Stimulated activated CD4-positive, alpha-beta T cell treated with anti-CD3 and anti-CD28 coated beads, Interleukin-12 subunit alpha, Interleukin-12 subunit beta, amount 100 ng/mL, for 4 hours (primary cell): ENCODE measurements at regions not wholly inside any gene's neighbourhood (a gene's known extent, or its start where the extent isn't known, plus 50 kb on each side); places are given as distances from the start of the nearest gene placed in this dataset.
"Not testable (repeated sequence)": the region's sequence is repeated elsewhere in the genome, so short reads cannot be mapped to it uniquely, and the experiment has no call there.

Experiments used
- DNase-seq: peaks from one replicate; pipeline ENCODE4 v3.0.0-alpha.2; 2020

GRCh38 chr1:22336696-22337545 is 114.7 kb upstream of the ZBTB40 start:
- DNase-seq = not testable (repeated sequence)

GRCh38 chr1:22338071-22338765 is 113.4 kb upstream of the ZBTB40 start:
- DNase-seq = no peak

DNA sequence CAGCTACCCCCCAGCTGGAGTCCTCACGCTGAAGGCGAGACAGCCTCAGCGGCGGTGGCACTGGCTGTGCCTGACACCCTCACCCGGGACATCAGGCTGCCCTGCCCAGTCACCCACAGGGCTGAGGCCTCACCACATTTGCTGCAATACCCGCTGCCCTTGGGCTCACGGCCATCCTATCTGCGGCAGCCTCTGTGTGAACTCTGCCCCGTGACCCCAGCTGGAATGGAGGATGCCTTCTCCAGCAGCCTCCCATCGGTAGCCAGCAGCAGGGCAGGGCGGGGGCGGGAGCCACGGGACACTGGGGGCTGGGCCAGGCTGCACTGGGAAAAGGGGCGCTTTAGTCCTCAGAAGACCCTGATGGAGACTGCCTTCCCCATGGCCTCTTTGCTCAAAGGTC is 112.4 kb upstream of the ZBTB40 start:
- DNase-seq = no peak

GRCh38 chr1:22340066-22340465 is 111.6 kb upstream of the ZBTB40 start:
- no peak for DNase-seq

DNA sequence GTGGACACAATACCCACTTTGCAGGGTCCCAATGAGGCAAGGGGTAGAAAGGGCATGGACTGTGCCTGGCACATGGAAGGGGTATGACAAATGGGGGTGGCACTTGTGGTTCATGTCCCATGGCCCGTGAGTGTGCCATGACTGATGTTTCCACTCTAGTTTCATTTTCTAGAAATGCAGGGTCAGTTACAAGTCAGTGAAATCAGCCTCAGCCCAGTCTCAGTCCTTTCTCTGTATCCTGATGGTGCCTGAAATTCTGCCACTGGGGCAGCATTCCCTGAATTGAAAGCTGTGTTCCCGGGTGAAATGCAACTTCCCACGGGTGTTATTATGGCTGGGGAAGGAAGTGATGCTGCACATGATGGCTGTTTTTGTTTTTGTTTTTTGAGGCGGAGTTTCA is 110.8 kb upstream of the ZBTB40 start:
- DNase-seq = no peak

DNA sequence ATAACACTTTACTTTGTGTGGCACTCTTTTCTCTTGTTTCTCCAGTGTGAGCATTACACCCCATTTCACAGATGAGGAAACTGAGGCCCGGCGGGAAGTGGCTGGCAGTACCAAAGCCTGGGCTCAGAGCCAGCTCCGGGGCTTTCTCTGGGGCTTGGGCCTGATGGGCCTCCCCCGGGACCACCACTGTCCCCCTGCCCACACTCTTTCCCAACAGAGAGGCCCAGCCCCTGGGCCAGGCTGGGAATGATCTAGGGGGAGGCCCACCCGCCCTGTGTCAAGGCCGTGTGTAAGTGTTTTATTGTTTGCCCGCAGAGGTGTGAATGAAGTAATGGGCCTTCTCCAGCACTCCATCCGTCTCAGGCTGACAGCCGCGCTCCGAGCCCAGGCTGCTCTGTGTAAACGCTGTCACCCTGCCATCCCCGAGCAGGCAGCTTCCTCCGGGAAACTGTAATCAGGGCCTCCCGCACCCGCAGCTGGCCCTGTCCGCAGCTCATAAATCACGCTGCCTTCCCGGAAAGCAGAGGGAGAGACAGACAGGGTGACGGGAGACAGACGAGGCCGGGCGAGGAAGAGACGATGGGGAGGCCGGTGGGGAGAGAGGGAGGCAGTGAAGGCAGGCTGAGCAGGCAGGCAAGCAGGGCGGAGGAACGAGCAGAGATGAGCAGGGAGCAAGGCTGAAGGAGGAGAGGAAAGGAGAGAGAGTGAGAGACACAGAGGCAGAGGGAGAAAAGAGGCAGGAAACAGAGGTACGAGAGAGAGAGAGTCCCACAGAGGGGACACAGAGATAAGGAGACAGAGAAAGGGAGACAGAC is 109.7 kb upstream of the ZBTB40 start:
- DNase-seq = no peak

DNA sequence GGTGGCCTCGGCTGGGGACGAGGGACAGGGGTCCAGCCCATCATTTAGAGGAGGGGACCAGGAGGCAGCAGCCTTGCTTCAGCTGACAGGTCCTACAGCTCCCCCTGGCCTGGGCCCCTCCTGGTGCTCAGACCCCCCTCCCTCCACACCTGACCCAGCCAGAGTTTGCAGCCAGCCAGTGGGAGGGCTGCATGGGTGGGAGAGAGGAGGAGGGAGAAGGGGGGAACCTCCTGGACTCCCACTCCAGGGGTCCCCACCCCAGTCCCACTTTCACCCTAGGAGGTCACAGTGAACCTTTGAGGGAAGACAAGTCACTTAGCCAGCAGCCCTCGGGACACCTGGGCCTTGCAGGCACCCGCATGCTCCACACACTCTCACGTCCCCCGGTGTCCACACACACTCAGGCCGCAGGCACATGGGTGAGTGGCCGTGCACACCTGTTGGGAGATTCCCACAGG is 108.9 kb upstream of the ZBTB40 start:
- no peak for DNase-seq

GRCh38 chr1:22343456-22344328 is 108.0 kb upstream of the ZBTB40 start:
- no peak for DNase-seq

DNA sequence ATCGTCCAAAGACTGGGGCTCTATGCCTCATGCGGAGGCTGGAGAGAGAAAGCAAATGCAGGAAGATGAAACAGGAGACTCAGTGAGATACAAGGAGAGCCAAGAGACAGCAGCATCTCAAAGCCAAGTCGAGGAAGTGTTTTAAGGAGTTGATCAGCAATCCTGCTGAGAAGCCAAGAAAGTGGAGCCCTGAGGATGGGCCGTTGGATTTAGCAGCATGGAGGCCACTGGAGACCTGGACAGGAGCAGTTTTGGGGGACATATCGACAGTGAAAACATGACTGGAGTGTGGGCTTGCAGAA is 107.4 kb upstream of the ZBTB40 start:
- DNase-seq = no peak

DNA sequence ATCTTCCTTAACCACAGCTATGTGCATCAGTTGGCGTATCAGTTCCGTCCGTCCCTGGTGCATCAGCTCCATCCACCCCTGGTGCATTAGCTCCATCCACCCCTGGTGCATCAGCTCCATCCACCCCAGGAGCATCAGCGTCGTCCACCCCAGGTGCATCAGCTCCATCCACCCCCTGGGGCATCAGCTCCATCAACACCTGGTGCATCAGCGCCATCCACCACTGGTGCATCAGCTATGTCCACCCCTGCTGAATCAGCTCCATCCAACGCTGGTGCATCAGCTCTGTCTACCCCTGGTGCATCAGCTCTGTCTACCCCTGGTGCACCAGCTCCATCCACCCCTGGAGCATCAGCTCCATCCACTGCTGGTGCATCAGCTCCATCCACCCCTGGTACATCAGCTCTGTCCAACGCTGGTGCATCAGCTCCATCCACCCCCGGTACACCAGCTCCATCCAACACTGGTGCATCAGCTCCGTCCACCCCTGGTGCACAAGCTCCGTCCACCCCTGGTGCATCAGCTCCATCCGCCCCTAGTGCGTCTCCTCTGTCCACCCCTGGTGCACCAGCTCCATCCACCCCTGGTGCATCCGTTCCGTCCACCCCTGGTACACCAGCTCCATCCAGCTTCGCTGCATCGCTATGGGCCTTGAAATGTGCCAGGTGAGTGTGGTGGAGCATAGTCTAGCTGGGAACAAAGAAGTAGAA is 106.6 kb upstream of the ZBTB40 start:
- no peak for DNase-seq

DNA sequence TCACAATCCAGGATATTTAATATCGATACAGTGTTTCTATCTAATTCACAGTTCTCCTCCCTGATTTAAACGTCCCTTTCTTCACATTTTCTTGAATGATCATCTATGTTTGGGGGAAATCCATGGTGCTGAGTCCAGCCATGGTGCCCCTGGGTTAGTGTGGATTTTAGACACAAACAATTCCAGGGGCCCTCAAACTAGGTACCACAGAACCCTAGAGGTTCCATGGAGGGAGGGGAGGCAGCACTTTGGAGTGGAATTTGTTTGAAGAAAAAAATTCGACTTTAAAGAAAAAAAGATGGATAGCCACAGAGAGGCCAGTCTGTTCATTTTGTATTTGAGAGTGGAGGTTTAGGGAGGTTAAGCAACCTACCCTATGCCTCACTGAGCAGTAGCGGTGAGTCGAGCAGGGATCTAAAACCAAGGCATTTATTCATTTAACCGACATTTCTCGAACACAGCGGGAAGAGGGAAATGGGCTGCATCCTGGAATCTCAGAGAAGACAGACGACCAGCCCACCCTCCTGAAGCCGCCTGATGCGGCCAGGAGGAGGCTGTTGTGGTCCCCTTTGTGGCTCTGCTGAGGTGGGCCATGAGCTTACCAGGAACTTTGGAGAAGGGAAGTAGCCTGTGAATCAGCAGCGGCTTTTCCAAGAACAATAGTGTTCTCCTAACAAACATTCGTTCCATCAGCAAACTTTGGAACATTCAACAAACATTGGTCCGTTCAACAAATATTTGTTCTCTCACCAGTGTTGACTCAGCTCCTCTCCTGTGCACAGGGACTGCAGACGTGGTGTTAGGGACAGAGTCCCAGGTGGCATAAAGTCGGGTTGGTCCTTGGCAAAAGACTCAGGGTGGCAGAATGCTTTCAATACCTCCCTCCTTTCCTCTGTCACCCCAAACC is 103.5 kb upstream of the ZBTB40 start:
- no peak for DNase-seq

DNA sequence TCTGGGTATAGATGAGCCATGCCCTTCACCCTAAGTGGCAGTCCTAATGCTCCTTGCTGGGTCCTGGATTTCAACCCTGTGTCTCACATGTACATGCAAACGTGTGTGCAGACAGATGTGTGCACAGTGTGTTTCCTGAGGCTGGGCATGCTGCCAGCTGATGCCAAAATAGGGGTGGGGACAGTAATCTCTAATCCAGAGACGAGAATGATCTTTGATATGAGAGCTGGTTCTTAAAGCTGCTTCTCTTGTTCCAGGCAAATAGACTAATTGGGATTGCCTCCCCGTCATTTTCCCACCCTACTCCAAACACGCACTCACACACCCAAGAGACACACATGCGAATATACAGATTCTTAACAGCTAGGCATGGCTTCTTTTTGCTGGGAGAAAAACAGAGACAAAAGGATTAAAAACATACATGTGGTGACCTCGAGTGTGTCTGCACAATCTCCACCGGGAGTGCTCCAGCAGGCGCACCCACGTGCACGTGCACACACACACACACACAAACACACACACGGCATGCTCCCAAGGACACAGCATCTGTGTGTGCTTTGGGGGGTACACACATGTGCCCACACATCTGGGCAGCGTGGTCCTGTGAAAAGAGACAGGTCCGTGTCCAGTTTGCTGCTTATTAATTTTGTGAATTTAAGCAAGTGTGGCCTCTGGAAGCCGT is 102.1 kb upstream of the ZBTB40 start:
- DNase-seq = no peak

DNA sequence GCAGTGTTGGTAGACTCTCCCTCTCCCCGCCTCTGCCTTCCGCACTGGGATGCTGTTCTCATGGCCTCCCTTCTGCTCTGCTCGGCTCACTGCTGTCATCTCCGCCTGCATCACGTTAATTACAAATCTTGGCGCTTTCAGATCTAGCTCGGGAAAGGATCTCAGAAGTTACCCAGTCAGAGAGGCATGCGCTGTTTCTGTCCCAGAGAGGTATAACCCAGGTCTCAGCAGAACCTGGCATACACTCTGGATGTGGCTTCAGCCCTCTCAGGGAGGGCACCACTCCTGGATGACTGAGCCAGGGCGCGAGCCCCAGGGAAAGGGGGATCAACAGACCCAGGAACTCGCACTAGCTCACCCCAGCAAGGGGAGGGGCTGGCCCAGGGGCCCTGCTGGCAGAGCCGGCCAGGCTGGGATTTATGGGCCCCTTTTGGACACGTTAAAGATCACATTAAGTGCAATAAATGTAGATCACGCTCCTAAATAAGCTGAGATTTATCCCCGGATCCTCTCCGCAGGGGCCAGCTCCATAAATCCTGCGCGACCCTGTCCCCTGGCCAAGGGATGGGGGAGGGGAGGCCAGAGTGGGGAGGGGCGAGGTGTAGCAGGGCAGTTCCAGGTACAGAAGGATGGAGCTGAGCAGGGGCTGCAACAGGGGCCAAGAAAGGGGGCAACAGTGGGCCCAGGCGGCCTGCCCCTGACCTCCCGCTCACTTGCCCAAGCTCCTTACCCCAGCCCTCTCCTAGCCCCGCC is 101.3 kb upstream of the ZBTB40 start:
- DNase-seq = no peak

DNA sequence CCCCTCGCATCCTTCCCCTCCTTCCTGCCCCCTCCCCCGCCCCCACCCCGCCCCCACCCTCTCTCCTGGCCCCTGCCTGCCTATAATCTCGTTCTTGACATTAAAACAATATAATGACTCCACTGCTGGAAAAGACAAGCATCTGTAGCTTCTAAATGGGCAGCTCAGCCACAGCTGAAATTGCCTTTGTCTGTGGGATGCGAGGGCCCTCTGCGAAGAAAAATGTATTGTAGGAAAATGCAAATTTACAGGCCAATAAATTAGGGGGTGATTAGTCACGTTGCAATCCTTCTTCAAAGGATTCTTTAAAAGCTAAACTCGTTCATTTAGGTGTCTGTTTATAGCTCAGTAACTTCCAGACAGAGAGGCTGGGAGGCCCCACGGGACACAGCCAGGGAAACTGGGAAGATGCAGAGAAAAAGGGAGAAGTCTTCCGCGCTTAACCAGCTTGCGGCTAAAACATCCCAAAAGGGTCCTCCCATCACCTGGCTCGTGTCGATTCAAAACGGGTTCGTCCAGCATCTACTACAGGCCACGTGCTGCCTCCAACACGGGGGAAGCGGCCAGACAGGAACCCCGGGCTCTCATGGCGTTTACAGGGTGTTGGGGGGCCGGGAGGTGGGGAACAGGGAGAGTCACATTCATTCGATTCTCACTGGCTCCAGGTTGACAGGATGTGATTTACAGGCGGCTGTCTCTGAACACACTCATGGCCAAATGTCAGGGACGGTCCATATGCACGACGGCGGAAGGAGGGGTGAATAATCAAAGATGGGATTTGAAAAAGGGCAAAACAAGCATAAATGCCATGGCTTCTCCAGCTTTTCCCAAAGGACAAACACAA is 100.5 kb upstream of the ZBTB40 start:
- no peak for DNase-seq

GRCh38 chr1:22351768-22352080 is 99.9 kb upstream of the ZBTB40 start:
- no peak for DNase-seq

GRCh38 chr1:22352355-22352754 is 99.3 kb upstream of the ZBTB40 start:
- no peak for DNase-seq

DNA sequence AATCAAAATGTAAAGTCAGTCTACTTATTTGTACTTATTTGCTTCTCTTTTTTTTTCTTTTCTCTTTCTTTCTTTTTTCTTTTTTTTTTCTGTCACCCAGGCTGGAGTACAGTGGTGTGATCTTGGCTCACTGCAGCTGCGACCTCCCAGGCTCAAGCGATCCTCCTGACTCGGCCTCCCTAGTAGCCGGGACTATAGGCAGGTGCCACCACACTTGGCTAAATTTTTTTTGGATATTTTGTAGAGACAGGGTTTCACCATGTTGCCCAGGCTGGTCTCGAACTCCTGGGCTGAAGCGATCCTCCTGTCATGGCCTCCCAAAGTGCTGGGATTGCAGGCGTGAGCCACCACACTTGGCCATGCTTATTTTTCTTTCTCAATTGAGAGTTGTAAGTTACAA is 98.8 kb upstream of the ZBTB40 start:
- DNase-seq = no peak

GRCh38 chr1:22359427-22359826 is 92.2 kb upstream of the ZBTB40 start:
- no peak for DNase-seq
